NCI-H226 (cell line): ENCODE measurements at regions not wholly inside any gene's neighbourhood (a gene's known extent, or its start where the extent isn't known, plus 50 kb on each side); places are given as distances from the start of the nearest gene placed in this dataset.
A peak's percentile ranks its signal among the peaks of the same experiment; 100 is the strongest.

Source experiments
- DNase-seq: peaks from one replicate; pipeline ENCODE4 v3.0.0-alpha.2; 2015

DNA sequence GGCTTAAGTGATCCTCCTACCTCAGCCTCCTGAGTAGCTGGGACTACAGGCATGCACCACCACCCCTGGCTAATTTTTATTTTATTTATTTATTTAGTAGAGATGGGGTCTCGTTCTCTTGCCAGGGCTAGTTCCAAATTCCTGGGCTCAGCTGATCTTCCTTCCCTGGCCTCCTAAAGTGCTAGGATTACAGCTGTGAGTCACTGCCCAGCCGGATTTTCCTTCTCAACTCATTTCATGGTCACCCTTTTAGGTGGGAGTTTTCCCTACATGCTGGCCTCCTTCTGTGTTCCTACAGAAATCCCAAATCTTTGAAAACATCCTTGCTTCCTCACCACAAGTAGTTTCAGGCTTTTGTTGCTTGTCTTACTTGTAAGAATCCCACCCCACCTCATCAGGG lies 102.1 kb upstream of the SIAH1 start:
- DNase-seq: no peak

DNA sequence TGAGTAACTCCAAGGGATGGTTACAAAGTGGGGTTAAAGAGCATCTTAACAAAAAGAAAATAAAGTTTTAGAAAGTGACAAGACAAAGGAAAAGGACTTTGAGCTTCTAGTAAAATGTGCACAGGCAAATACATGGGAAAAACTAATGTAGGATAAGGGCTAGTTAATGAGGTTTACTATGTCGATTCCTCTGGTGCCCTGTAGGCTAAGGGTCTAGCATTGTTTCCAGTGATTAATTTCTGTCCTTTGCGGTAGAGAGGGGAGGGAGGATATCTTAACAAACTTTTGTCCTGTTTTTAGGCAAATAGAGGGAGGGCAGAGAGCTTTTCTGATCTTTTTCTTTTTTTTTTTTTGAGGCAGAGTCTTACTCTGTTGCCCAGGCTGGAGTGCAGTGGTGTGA lies 96.6 kb upstream of the SIAH1 start:
- DNase-seq: no peak

DNA sequence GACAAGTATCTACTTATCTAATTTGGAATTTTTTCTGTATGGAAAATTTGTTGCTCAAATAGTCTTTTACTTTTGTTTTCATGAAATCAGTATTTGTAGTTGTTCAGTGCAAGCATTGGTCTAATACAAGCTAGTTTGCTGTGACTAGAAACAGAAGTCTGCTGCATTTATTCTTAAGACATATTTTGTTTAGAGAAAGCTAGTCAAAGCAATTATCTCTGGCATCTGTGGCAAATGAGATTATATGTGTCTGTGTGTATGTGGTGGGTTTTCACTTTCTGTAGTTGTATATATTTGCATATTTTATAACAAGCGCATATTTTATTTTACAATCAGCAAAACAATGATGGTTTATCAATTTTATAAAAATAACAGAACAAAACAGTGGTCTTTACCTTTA lies 96.0 kb upstream of the SIAH1 start:
- DNase-seq: no peak

DNA sequence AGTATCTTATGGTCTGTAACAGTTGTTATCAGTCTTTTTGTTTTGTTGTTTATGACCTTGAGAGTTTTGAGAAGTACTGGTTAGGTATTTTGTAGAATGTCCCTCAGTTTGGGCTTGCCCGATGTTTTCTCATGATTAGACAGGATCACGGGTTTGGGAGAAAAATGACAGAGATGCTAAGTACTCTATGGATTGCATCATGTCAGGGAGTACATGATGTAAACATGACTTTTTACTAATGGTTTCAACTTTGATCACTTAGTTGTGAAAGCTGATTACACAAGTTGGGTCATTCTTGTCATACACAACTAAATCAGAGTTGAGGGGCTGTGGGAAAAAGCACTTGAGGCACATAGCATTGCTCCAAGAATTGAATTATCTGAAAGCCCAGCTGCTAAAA lies 94.7 kb upstream of the SIAH1 start:
- DNase-seq: no peak

DNA sequence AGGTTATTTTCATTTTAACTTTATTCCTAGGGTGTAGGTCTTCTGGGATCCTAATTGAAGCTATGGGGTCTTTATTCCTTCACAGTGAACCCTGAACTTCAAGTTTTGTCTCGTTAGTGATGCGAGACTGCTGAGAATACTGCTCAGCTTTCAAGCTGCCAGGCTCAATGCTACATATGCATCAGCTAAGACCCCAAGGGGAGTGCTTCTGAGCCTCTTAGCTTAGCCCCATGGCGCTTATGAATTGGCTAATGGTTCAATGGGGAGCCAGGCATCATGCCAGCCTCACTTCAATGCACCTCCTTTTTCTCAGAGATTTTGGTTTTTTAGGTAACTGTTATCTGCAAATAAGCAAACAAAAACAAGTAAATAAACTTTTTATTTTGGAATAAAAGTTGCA lies 94.1 kb upstream of the SIAH1 start:
- DNase-seq: no peak

DNA sequence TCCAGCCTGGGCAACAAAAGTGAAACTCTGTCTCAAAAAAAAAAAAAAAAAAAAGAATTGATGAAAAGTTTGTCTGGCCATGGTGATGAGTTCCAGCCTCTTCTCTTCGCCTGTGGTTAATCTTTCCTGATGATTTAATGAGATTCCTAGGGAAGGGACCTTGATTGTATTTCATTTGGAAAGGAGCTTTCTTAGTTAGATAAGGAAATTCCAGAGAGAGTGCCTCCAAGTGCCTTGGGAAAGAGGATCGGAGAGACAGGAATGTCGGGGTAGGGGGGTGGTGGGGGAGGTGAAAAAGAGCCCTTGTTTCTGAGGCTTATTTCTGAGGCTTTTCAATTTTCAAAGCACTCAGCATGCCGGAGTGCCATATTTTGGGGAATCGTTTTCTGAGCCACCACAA lies 93.2 kb upstream of the SIAH1 start:
- DNase-seq: no peak

DNA sequence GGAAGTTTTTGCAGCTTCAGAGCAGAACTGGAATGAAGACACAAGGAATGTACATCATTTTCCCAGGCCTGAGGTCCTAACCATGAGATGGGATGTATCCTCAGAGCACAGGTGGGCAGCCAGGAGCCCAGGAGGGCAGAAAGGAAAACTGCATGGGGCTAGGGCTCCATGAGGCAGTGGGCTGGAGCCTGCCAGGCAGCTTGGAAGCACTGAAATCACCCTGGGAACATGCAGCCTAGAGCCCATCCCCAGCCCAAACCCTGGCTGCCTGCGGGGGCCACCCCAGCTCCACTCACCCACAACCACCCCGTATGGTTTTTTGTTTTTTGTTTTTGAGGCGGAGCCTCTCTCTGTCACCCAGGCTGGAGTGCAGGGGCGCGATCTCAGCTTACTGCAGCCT lies 86.2 kb upstream of the SIAH1 start:
- DNase-seq: no peak

DNA sequence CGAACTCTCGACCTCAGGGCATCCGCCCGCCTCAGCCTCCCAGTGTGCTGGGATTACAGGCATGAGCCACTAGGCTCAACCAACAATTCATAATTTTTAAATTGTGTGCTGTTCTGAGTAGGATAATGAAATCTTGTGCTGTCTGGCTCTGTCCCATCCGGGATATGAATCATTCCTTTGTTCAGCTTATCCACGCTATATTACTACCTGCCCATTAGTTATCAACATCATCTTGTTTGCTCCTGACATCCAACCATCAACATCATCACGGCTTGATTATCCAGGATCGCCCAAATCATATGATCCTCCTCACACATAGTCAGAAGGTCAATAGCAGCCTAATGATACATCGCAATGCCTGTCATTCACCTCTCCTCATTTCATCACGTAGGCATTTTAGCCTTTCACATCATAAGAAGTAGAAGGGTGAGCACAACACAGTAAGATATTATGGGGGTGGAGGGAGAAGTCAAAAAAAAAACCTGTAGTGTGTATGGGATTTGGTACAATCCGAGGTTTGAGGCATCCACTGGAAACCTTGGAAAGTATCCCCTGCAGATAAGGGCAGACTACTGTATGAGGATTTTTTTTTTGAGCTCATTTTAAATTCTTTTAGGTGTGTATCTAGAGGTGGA lies 77.0 kb upstream of the SIAH1 start:
- peak; percentile 10 for DNase-seq

DNA sequence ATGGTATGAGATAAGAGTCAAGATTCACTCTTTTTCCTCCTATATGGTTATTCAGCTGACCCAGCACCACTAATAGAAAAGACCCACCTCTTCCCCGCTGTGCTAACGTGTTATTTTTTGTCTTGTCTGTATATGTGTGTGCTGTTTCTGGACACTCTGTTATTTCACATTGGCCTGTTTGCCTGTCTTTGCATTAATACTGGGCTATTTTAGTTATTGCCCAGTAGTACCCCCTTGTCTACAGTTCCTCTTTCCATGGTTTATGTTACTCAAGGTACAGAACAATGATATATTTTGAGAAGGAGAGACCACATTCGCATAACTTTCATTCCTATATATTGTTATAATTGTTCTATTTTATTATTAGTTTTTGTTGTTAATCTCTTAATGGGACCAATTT lies 74.0 kb upstream of the SIAH1 start:
- DNase-seq: no peak

DNA sequence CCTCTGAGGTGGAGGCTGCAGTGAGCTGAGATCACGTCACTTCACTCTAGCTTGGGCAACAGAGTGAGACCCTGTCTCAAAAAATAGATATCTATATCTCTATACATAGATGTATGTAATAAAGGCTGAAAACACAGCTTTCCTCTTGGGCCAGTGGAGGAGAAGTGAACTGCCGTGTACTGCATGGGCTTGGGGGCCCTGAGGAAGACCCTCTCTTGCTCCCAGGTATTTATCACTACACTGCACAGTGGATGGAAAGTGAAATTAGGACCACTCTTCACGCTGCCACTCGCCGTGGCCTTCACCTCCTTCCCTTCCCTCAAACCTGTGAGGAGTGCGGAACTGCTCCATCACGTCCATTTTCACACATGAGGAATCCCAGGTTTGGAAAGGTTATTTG lies 68.8 kb upstream of the SIAH1 start:
- no peak for DNase-seq

DNA sequence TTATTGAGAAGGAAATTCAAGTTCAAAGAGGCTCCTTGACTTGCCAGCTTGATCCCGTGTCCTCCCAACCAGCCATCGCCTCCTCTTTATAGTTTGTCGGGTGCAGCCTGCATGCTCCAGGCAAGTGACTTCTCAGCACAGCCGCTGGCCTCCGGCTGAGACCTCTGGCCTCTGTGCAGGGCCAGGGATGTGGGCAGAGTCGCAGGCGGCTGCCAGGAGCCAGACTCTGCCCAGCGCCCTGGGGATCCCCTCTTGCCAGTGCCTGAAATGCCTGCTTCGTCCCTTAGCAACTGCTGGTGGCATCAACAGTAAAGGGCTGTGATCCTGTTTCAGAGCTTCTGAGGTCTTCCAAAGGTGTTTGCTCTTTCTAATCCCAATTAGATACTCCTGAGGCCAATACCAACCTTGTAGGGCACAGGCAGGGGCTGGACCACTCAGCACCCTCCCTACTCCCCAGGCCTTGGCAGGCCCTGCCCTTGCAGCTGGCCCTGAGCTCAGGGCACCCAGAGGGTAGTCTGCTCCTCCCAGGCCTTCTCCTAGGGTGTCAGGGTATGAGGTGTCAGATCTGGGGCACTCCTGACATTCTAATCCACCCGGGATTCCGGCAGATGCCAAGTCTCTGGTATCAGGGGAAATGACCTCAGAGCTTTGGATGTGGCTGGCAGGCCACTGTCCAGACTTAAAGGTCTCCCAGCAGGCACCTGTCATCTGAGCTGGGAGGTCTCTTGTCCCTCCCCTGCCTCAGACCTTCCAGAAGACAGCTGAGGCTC lies 68.0 kb upstream of the SIAH1 start:
- no peak for DNase-seq

DNA sequence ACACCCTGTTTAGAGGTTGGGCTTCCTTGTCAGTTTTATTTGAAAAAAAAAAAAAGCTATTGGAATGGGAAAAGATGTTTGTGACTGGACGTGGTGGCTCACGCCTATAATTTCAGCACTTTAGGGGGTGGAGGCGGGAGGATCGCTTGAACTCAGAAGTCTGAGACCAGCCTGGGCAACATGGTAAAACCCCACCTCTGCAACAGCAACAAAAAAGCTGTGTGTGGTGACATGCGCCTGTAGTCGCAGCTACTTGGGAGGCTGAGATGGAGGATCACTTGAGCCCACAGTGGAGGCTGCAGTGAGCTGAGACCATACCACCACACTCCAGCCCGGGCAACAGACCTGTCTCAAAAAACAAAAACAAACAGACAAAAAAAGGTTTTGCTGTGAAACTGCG lies 66.1 kb upstream of the SIAH1 start:
- DNase-seq: no peak

DNA sequence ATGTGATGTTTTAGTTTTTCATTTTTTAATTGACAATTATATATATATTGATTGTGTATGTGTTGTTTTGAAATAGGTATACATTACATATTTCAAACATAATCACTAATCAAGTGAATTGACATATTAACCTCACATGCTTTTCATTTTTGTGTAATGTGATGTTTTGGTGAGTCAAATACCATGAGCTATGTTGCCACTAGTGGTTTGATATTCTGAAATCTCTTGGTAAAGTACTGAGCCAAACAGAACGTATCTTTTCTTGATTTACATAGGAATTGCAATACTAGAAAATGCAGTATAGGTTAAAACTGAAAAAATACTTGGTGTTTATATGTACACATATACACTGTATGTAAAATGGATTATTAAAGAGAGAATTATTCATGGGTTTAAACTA lies 65.2 kb upstream of the SIAH1 start:
- DNase-seq: no peak

DNA sequence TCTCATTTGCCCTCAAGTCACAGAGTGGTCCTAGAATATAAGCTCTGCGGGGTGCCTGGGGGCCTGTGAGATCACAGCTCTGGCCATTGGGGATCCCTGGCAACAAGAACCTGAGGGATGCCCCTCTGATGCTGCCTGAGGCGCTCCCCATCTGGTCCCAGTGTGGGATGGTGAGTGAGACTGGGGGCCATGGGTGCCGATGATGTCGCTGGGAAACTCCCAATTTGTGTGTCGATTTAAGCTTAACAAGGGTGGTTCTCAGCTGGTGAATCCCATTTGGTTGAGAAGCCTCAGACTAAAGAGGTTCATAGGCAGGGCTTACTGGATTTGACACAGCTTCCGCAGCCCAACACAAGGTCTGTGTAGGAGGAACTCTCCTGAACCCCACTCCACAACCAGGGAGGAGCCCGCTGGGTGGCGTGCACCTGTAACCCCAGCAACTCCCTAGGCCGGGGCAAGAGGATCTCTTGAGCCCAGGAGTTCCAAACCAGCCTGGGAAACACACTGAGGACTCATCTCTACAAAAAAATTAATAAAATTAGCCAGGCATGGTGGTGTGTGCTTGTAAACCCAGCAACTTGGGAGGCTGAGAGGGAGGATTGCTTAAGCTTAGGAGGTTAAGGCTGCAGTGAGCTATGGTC lies 63.7 kb upstream of the SIAH1 start:
- DNase-seq: no peak

DNA sequence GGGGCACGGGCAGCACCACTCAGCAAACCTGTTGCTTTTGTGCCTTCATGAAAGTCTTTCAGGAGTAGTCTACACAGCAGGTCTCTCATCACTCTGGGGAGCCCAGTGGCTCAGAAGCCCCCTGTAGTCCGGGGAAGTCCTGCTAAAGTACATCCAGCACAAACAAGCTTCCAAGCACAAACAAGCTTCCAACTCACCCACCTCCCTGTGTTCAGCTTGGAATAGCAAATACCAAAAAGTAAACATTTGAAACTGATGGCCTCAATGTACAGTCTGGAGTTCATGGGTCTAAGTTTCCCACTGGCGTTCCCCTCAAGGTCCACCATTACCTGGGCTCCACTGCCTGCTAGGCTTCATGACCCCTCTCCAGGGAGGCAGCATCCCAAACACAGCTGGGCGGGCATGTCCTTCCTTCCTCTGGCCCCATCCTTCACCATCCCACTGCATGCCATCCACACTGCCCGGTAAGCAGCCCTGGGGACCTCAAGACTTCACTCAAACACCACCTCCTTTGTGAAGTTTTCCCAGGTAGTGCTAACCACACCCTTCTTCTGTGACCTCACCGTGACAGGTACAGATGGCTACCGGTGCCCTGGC lies 62.8 kb upstream of the SIAH1 start:
- DNase-seq: no peak

DNA sequence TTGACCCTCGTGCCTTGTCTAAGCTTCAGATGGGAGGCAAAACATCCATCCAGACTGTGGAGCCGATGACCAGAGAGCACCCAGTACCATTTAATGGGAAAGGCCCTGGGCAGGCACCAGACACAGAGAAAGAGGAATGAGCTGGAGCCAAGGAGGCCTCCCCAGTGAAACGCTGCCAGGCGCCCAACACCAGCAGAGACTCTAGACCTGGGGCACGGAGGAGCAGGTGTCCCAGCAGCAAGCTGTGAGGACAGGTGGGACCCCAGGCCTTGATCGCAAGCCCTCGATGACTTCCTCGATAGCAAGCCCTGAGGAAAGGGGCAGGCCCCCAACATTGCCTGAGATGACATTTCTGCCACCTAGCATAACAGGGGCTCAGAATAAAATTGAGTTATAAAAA lies 62.2 kb upstream of the SIAH1 start:
- DNase-seq: no peak

DNA sequence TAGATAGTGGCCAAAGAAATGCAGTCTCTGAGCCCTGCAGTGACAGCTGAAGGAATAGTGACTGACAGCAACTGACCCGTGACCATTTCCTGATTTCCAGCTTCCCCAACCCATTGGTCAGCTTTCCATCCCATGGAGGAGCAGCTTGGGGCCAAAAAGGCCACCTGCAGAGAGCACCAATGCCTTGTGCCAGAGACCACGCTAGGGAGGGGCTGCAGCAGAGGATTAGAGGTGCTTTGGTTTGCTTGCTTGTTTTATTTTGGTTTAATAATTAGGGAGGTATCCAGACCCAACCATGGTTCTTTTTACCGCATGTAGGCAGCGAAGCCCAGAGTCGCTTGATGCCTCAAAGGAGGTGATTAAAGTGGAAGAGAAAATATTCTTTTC lies 61.3 kb upstream of the SIAH1 start:
- DNase-seq: no peak

DNA sequence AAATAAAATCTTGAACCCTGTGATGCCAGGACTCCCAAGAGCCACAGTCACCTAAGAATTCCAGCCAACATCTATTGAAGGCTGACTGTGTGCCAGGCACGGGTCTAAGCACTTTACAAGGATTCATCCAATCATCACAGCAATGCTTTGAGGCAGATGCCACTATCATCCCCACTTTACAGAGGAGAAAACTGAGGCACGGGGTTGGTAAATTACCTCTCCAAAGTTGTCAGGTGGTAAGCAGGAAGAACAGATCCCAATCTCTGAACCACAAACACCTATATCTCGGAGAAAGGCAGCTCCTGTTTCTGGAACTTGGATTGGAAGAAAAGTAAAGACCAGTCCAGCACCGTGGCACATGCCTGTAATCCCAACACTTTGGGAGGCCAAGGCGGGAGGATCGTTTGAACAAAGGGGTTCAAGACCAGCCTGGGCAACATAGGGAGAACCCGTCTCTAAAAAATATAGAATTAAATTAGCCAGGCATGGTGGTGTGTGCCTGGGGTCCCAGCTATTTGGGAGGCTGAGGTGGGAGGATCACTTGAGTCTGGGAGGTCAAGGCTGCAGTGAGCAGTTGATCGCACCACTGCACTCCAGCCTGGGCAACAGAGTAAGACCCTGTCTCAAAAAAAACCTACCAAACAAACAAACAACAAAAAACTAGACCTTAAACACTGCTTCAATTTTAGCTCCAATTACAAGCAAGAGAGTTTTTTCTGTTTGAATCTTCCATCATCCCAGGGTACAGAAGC lies 60.7 kb upstream of the SIAH1 start:
- DNase-seq: no peak

DNA sequence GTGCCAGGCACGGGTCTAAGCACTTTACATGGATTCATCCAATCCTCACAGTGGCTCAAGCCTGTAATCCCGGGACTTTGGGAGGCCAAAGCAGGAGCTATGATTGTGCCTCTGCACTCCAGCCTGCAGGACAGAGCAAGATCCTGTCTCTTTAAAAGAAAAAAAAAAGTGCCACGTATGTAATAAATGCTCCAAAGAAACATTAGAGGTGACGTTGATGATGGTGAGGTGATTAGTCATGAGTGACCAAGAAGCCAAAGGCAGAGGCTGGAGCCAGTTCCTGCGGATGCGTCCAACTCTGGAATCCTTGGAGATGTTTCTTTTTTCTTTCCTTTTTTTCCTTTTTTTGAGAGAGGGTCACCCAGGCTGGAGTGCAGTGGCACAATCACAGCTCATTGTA lies 59.4 kb upstream of the SIAH1 start:
- peak; percentile 51 for DNase-seq

DNA sequence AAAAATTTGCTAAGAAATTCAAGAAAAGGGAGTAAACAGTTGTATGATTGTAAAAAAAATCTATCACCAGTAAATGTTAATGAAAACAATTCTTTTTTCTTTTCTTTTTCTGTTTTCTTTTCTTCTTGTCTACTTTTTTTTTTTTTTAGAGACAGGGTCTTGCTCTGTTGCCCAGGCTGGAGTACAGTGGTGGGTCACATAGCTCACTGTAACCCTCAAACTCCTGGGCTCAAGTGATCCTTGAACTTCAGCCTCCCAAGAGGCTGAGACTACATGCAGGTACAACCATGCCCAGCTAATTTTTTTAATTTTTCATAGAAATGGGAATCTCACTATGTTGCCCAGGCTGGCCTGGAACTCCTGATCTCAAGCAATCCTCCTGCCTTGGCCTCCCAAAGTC lies 57.2 kb upstream of the SIAH1 start:
- DNase-seq: no peak

DNA sequence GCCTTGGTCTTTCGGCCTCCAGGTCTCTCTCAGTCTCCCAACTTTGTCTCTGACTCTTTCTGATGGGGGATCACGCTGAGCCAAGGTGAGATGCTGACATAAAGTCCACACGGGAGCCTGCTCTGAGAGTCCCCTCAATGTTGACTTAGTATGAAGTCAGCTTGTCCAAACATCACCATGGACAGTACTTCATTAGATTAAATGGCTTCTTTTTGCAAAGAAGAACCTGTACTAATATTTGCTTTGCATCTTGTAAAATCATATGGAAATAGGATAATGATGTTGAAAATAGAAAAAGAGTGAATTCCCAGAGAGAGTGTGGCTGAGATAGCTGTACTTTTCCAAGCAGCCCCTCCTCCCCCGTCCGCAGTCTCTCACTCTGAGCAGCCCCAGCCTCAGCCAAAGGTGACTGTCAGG lies 56.7 kb upstream of the SIAH1 start:
- DNase-seq: no peak

DNA sequence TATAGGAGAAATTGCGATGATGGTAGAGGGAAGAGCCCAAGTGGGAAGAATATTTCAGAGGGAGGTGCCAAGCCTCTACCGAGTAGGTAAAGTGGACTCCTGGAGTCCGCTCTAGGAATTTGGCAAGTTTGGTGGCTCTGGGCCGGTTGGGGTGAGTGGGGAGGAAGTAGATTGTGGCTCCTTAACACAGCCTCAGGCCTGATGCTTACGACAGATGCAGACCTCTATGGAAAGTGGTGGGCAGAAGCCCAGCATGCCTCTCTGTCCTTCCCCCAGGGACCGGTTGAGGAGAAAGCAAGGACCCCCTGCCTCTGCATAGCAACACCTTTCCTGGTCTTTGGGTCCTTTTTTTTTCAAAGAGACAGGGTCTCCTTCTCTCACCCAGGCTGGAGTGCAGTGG lies 55.9 kb upstream of the SIAH1 start:
- DNase-seq: no peak

DNA sequence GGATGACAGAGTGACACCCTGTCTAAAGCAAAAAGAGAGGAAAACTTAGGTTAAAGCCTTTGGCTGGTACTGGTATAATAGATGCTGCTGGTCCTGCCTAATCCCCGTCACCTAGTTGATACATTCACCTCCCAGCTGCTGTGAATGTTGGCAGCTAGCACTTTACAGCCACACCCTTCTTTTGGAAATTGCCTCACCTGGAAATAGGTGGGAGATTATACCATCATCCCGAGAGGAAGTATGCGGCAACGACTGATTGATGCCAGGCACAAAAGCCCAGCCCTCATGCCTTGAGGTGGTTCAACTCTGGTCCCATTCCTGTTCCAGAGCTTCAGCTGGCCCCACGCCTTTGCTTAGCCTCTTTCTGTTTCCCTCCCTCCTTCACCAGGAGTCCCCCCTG lies 53.2 kb upstream of the SIAH1 start:
- no peak for DNase-seq
